ENCODE measurements at regions not wholly inside any gene's neighbourhood (a gene's known extent, or its start where the extent isn't known, plus 50 kb on each side); places are given as distances from the start of the nearest gene placed in this dataset.
"Not testable (repeated sequence)": the region's sequence is repeated elsewhere in the genome, so short reads cannot be mapped to it uniquely, and the experiment has no call there.

GRCh38 chr10:4396401-4397283 is 429.4 kb upstream of the AKR1E2 start:
- no peak for TF ChIP-seq CTCF (IDR thresholded peaks at IDR 0.05; ENCODE audit: extremely low read depth, missing control alignments)
- no peak for DNase-seq (ENCODE audit: low spot score)

- no peak for DNase-seq (ENCODE audit: low spot score)
- TF ChIP-seq CTCF (IDR thresholded peaks at IDR 0.05; ENCODE audit: extremely low read depth, missing control alignments), result no peak
These were observed 430.3 kb upstream of the AKR1E2 start for GRCh38 chr10:4395731-4396130.

- DNase-seq (ENCODE audit: low spot score), result not testable (repeated sequence)
These were observed 431.6 kb upstream of the AKR1E2 start for GRCh38 chr10:4394455-4394854.

GRCh38 chr10:4391683-4392082 is 434.3 kb upstream of the AKR1E2 start:
- no peak for TF ChIP-seq CTCF (IDR thresholded peaks at IDR 0.05; ENCODE audit: extremely low read depth, missing control alignments)
- DNase-seq (ENCODE audit: low spot score), result no peak

- no peak for DNase-seq (ENCODE audit: low spot score)
- no peak for TF ChIP-seq CTCF (IDR thresholded peaks at IDR 0.05; ENCODE audit: extremely low read depth, missing control alignments)
These were observed 435.8 kb upstream of the AKR1E2 start for GRCh38 chr10:4390219-4390618.

- TF ChIP-seq CTCF (IDR thresholded peaks at IDR 0.05; ENCODE audit: extremely low read depth, missing control alignments), result no peak
- no peak for DNase-seq (ENCODE audit: low spot score)
These were observed 440.7 kb upstream of the AKR1E2 start for GRCh38 chr10:4385231-4385870.

GRCh38 chr10:4384245-4384644 is 441.8 kb upstream of the AKR1E2 start:
- DNase-seq (ENCODE audit: low spot score), result no peak
- TF ChIP-seq CTCF (IDR thresholded peaks at IDR 0.05; ENCODE audit: extremely low read depth, missing control alignments), result no peak

Data from GM20000 (cell line).